ENCODE measurements at regions not wholly inside any gene's neighbourhood (a gene's known extent, or its start where the extent isn't known, plus 50 kb on each side); places are given as distances from the start of the nearest gene placed in this dataset.
"Not testable (repeated sequence)": the region's sequence is repeated elsewhere in the genome, so short reads cannot be mapped to it uniquely, and the experiment has no call there.

GRCh38 chr4:75154994-75155393, 222.1 kb downstream of the PARM1 start:
- Histone ChIP-seq H3K36me3 (ENCODE audit: control insufficient read depth, insufficient read depth, low read length) (no peaks in the 10 kb centered on the region), H3K27ac (ENCODE audit: low read depth, low read length, severe bottlenecking) (no peak overlapping the region), H3K9me3 (ENCODE audit: control insufficient read depth, low read length) (peaks cover 9% of the 10 kb centered on the region), H3K4me1 (ENCODE audit: control insufficient read depth, insufficient read depth, low read length, poor library complexity, severe bottlenecking) (no peaks in the 10 kb centered on the region), H3K4me3 (ENCODE audit: extremely low read depth, insufficient read depth, low read length, poor library complexity, severe bottlenecking) (no peak overlapping the region)

- H3K4me1 ChIP-seq (ENCODE audit: control insufficient read depth, insufficient read depth, low read length, poor library complexity, severe bottlenecking): no peaks in the 10 kb centered on the region
- 86% methylated on average over 1 of the region's 1 CpG for WGBS, 2 experiments (ENCODE audit: insufficient coverage in 2 of 2)
- no peak overlapping the region for H3K27ac ChIP-seq (ENCODE audit: low read depth, low read length, severe bottlenecking)
- H3K9me3 ChIP-seq (ENCODE audit: control insufficient read depth, low read length): no peaks in the 10 kb centered on the region
- H3K4me3 ChIP-seq (ENCODE audit: extremely low read depth, insufficient read depth, low read length, poor library complexity, severe bottlenecking): no peak overlapping the region
- no peaks in the 10 kb centered on the region for H3K36me3 ChIP-seq (ENCODE audit: control insufficient read depth, insufficient read depth, low read length)
Observed at GRCh38 chr4:75146223-75146622, 213.3 kb downstream of the PARM1 start.

GRCh38 chr4:75144475-75144874, 211.6 kb downstream of the PARM1 start:
- no peak overlapping the region for H3K27ac ChIP-seq (ENCODE audit: low read depth, low read length, severe bottlenecking)
- no peaks in the 10 kb centered on the region for H3K4me1 ChIP-seq (ENCODE audit: control insufficient read depth, insufficient read depth, low read length, poor library complexity, severe bottlenecking)
- H3K9me3 ChIP-seq (ENCODE audit: control insufficient read depth, low read length): no peaks in the 10 kb centered on the region
- no peaks in the 10 kb centered on the region for H3K36me3 ChIP-seq (ENCODE audit: control insufficient read depth, insufficient read depth, low read length)
- H3K4me3 ChIP-seq (ENCODE audit: extremely low read depth, insufficient read depth, low read length, poor library complexity, severe bottlenecking): no peak overlapping the region
- 83 to 100% methylated on average over 1 of the region's 1 CpG for WGBS, 2 experiments (ENCODE audit: insufficient coverage in 2 of 2)

- Histone ChIP-seq H3K27ac (ENCODE audit: low read depth, low read length, severe bottlenecking) (no peak overlapping the region), H3K4me3 (ENCODE audit: extremely low read depth, insufficient read depth, low read length, poor library complexity, severe bottlenecking) (no peak overlapping the region), H3K9me3 (ENCODE audit: control insufficient read depth, low read length) (no peaks in the 10 kb centered on the region), H3K4me1 (ENCODE audit: control insufficient read depth, insufficient read depth, low read length, poor library complexity, severe bottlenecking) (no peaks in the 10 kb centered on the region), H3K36me3 (ENCODE audit: control insufficient read depth, insufficient read depth, low read length) (no peaks in the 10 kb centered on the region)
- no CpG with 5 or more reads among the region's 1 CpG for WGBS, 2 experiments (ENCODE audit: insufficient coverage in 2 of 2)
Observed at GRCh38 chr4:75142850-75143249, 209.9 kb downstream of the PARM1 start.

- no peaks in the 10 kb centered on the region for H3K9me3 ChIP-seq (ENCODE audit: control insufficient read depth, low read length)
- no peak overlapping the region for H3K27ac ChIP-seq (ENCODE audit: low read depth, low read length, severe bottlenecking)
- H3K4me3 ChIP-seq (ENCODE audit: extremely low read depth, insufficient read depth, low read length, poor library complexity, severe bottlenecking): no peak overlapping the region
- no CpG with 5 or more reads among the region's 2 CpGs for WGBS, 2 experiments (ENCODE audit: insufficient coverage in 2 of 2)
- no peaks in the 10 kb centered on the region for H3K36me3 ChIP-seq (ENCODE audit: control insufficient read depth, insufficient read depth, low read length)
- no peaks in the 10 kb centered on the region for H3K4me1 ChIP-seq (ENCODE audit: control insufficient read depth, insufficient read depth, low read length, poor library complexity, severe bottlenecking)
Observed at GRCh38 chr4:75142382-75142781, 209.5 kb downstream of the PARM1 start.

- H3K4me1 ChIP-seq (ENCODE audit: control insufficient read depth, insufficient read depth, low read length, poor library complexity, severe bottlenecking): no peaks in the 10 kb centered on the region
- H3K36me3 ChIP-seq (ENCODE audit: control insufficient read depth, insufficient read depth, low read length): no peaks in the 10 kb centered on the region
- H3K4me3 ChIP-seq (ENCODE audit: extremely low read depth, insufficient read depth, low read length, poor library complexity, severe bottlenecking): no peak overlapping the region
- no peaks in the 10 kb centered on the region for H3K9me3 ChIP-seq (ENCODE audit: control insufficient read depth, low read length)
- H3K27ac ChIP-seq (ENCODE audit: low read depth, low read length, severe bottlenecking): no peak overlapping the region
Observed at GRCh38 chr4:75141162-75141561, 208.2 kb downstream of the PARM1 start.

GRCh38 chr4:75137302-75137701, 204.4 kb downstream of the PARM1 start:
- Histone ChIP-seq H3K36me3 (ENCODE audit: control insufficient read depth, insufficient read depth, low read length) (no peaks in the 10 kb centered on the region), H3K4me1 (ENCODE audit: control insufficient read depth, insufficient read depth, low read length, poor library complexity, severe bottlenecking) (no peaks in the 10 kb centered on the region), H3K27ac (ENCODE audit: low read depth, low read length, severe bottlenecking) (no peak overlapping the region), H3K4me3 (ENCODE audit: extremely low read depth, insufficient read depth, low read length, poor library complexity, severe bottlenecking) (no peak overlapping the region), H3K9me3 (ENCODE audit: control insufficient read depth, low read length) (no peaks in the 10 kb centered on the region)

- H3K4me3 ChIP-seq (ENCODE audit: extremely low read depth, insufficient read depth, low read length, poor library complexity, severe bottlenecking): no peak overlapping the region
- H3K9me3 ChIP-seq (ENCODE audit: control insufficient read depth, low read length): no peaks in the 10 kb centered on the region
- H3K4me1 ChIP-seq (ENCODE audit: control insufficient read depth, insufficient read depth, low read length, poor library complexity, severe bottlenecking): no peaks in the 10 kb centered on the region
- no peak overlapping the region for H3K27ac ChIP-seq (ENCODE audit: low read depth, low read length, severe bottlenecking)
- 63 to 100% methylated on average over 1 of the region's 5 CpGs for WGBS, 2 experiments (ENCODE audit: insufficient coverage in 2 of 2)
- H3K36me3 ChIP-seq (ENCODE audit: control insufficient read depth, insufficient read depth, low read length): no peaks in the 10 kb centered on the region
Observed at GRCh38 chr4:75135068-75135825, 202.3 kb downstream of the PARM1 start.

- no CpG with 5 or more reads among the region's 21 CpGs for WGBS, 2 experiments (ENCODE audit: insufficient coverage in 2 of 2)
- not testable (repeated sequence) for H3K4me3 ChIP-seq (ENCODE audit: extremely low read depth, insufficient read depth, low read length, poor library complexity, severe bottlenecking); H3K9me3 ChIP-seq (ENCODE audit: control insufficient read depth, low read length)
Observed at GRCh38 chr4:75126870-75127269, 194.0 kb downstream of the PARM1 start.

GRCh38 chr4:75126058-75126457, 193.1 kb downstream of the PARM1 start:
- H3K4me3 ChIP-seq (ENCODE audit: extremely low read depth, insufficient read depth, low read length, poor library complexity, severe bottlenecking): no peak overlapping the region
- H3K27ac ChIP-seq (ENCODE audit: low read depth, low read length, severe bottlenecking): no peak overlapping the region
- H3K9me3 ChIP-seq (ENCODE audit: control insufficient read depth, low read length): peaks cover 7% of the 10 kb centered on the region
- peaks cover 3% of the 10 kb centered on the region for H3K4me1 ChIP-seq (ENCODE audit: control insufficient read depth, insufficient read depth, low read length, poor library complexity, severe bottlenecking)
- no peaks in the 10 kb centered on the region for H3K36me3 ChIP-seq (ENCODE audit: control insufficient read depth, insufficient read depth, low read length)

More at GRCh38 chr4:75126870-75127269, 194.0 kb downstream of the PARM1 start:
- not testable (repeated sequence) for H3K36me3 ChIP-seq (ENCODE audit: control insufficient read depth, insufficient read depth, low read length); H3K4me1 ChIP-seq (ENCODE audit: control insufficient read depth, insufficient read depth, low read length, poor library complexity, severe bottlenecking); H3K27ac ChIP-seq (ENCODE audit: low read depth, low read length, severe bottlenecking)

- H3K27ac ChIP-seq (ENCODE audit: low read depth, low read length, severe bottlenecking): no peak overlapping the region
- H3K4me3 ChIP-seq (ENCODE audit: extremely low read depth, insufficient read depth, low read length, poor library complexity, severe bottlenecking): no peak overlapping the region
- H3K36me3 ChIP-seq (ENCODE audit: control insufficient read depth, insufficient read depth, low read length): no peaks in the 10 kb centered on the region
- H3K4me1 ChIP-seq (ENCODE audit: control insufficient read depth, insufficient read depth, low read length, poor library complexity, severe bottlenecking): peaks cover 3% of the 10 kb centered on the region
- peaks cover 7% of the 10 kb centered on the region for H3K9me3 ChIP-seq (ENCODE audit: control insufficient read depth, low read length)
Observed at GRCh38 chr4:75122424-75123014, 189.6 kb downstream of the PARM1 start.

All from mesodermal cell (in vitro differentiated cells).